CD8-positive, alpha-beta memory T cell (primary cell): ENCODE measurements at regions not wholly inside any gene's neighbourhood (a gene's known extent, or its start where the extent isn't known, plus 50 kb on each side); places are given as distances from the start of the nearest gene placed in this dataset.

Experiments used
- CTCF ChIA-PET: fragments of 350-600 bp; sonication (Branson Sonifier 250); formaldehyde crosslinking; loops from one replicate; lab custom pipeline; 2021; ENCODE audit warnings: antibody characterized with exemption; lab: Charles Lee
- POLR2A ChIA-PET: fragments of 350-600 bp; sonication (Branson Sonifier 250); formaldehyde crosslinking; loops from one replicate; lab custom pipeline; 2021; ENCODE audit warnings: antibody characterized with exemption; lab: Charles Lee
- DNase-seq, 5 donors: peaks; one replicate each; pipeline versions ENCODE4 v3.0.0 to v3.0.0-alpha.2; 2020 to 2022; ENCODE audit warnings: mixed read lengths in 1 of 5
- H3K27ac ChIP-seq: one replicate; pipeline ENCODE4 v1.7.0; 2013; ENCODE audit warnings: low read depth, mild to moderate bottlenecking, low read length, moderate library complexity
- H3K27me3 ChIP-seq: 2 replicates; pipeline ENCODE4 v1.7.0; 2013; ENCODE audit warnings: low read length, mild to moderate bottlenecking; ENCODE audit not compliant: insufficient read depth, poor library complexity, severe bottlenecking
- H3K36me3 ChIP-seq: 2 replicates; pipeline ENCODE4 v1.7.0; 2013; ENCODE audit warnings: mild to moderate bottlenecking, low read length, moderate library complexity; ENCODE audit not compliant: insufficient read depth
- H3K4me1 ChIP-seq: 2 replicates; pipeline ENCODE4 v1.7.0; 2013; ENCODE audit warnings: mild to moderate bottlenecking, low read length, moderate library complexity; ENCODE audit not compliant: insufficient read depth
- H3K4me3 ChIP-seq: 2 replicates; pipeline ENCODE4 v1.7.0; 2013; ENCODE audit warnings: mild to moderate bottlenecking, low read length
- H3K9me3 ChIP-seq: 2 replicates; pipeline ENCODE4 v1.7.0; 2013; ENCODE audit warnings: mild to moderate bottlenecking, low read length
- H3K27ac Mint-ChIP-seq, 8 donors: one replicate each; pipeline ENCODE4 v1.8.0; 2020 to 2021; ENCODE audit warnings: mixed read lengths in 8 of 8, mild to moderate bottlenecking in 6 of 8, inconsistent platforms in 3 of 8, moderate library complexity in 3 of 8
- H3K27me3 Mint-ChIP-seq, 2 donors: one replicate each; pipeline ENCODE4 v1.8.0; 2020 to 2021; ENCODE audit warnings: mixed read lengths in 2 of 2, mild to moderate bottlenecking in 1 of 2, moderate library complexity in 1 of 2
- H3K36me3 Mint-ChIP-seq, 3 donors: one replicate each; pipeline ENCODE4 v1.8.0; 2020 to 2021; ENCODE audit warnings: mixed read lengths in 3 of 3, inconsistent platforms in 1 of 3, mild to moderate bottlenecking in 1 of 3
- H3K4me1 Mint-ChIP-seq, 3 donors: one replicate each; pipeline ENCODE4 v1.8.0; 2020 to 2021; ENCODE audit warnings: mixed read lengths in 3 of 3, inconsistent platforms in 1 of 3, mild to moderate bottlenecking in 1 of 3
- H3K4me3 Mint-ChIP-seq, 7 donors: one replicate each; pipeline ENCODE4 v1.8.0; 2020 to 2021; ENCODE audit warnings: mixed read lengths in 7 of 7, mild to moderate bottlenecking in 6 of 7, moderate library complexity in 4 of 7, inconsistent platforms in 2 of 7
- H3K9me3 Mint-ChIP-seq, 5 donors: one replicate each; pipeline ENCODE4 v1.8.0; 2020 to 2022; ENCODE audit warnings: mixed read lengths in 5 of 5, mild to moderate bottlenecking in 3 of 5, moderate library complexity in 2 of 5, inconsistent platforms in 1 of 5

- Mint-ChIP-seq H3K4me3 (no peak overlapping the region), H3K36me3 (no peaks in the 10 kb centered on the region), H3K27ac (peak overlapping the region in 1 of 8 donors; percentile 57), H3K27me3 (peaks cover 12 to 21% of the 10 kb centered on the region in 2 donors), H3K4me1 (peaks cover 0 to 3% (median 0%) of the 10 kb centered on the region in 3 donors), H3K9me3 (no peaks in the 10 kb centered on the region)
- peak in 1 of 5 donors; percentile 32 for DNase-seq
- peaks cover 24% of the 10 kb centered on the region for H3K27me3 ChIP-seq
- H3K4me1 ChIP-seq, result no peaks in the 10 kb centered on the region
- ChIA-PET CTCF (no interaction called here), POLR2A (no interaction called here)
- H3K4me3 ChIP-seq, result no peak overlapping the region
- H3K9me3 ChIP-seq, result no peaks in the 10 kb centered on the region
- no peaks in the 10 kb centered on the region for H3K36me3 ChIP-seq
- no peak overlapping the region for H3K27ac ChIP-seq
Measured at GRCh38 chr21:43277481-43278351, 108.9 kb downstream of the CRYAA start.

- Histone ChIP-seq H3K9me3 (no peaks in the 10 kb centered on the region), H3K27ac (no peak overlapping the region), H3K4me3 (no peak overlapping the region), H3K36me3 (no peaks in the 10 kb centered on the region), H3K4me1 (no peaks in the 10 kb centered on the region), H3K27me3 (peaks cover 30% of the 10 kb centered on the region)
- Mint-ChIP-seq H3K9me3 (no peaks in the 10 kb centered on the region), H3K36me3 (no peaks in the 10 kb centered on the region), H3K4me1 (peaks cover 0 to 3% (median 0%) of the 10 kb centered on the region in 3 donors), H3K27ac (peak overlapping the region in 1 of 8 donors; percentile 68), H3K27me3 (peaks cover 12 to 25% of the 10 kb centered on the region in 2 donors), H3K4me3 (no peak overlapping the region)
- ChIA-PET CTCF (no interaction called here), POLR2A (no interaction called here)
- peak in 1 of 5 donors; percentile 21 for DNase-seq
Measured at GRCh38 chr21:43276811-43277210, 108.0 kb downstream of the CRYAA start.

GRCh38 chr21:43275421-43276211 lies 106.8 kb downstream of the CRYAA start:
- H3K4me1 ChIP-seq, result no peaks in the 10 kb centered on the region
- Mint-ChIP-seq H3K4me1 (no peaks in the 10 kb centered on the region), H3K27ac (peak overlapping the region in 4 of 8 donors; percentile 47 to 90 (median 66)), H3K4me3 (peak overlapping the region in 1 of 7 donors; percentile 14), H3K27me3 (peaks cover 13 to 36% of the 10 kb centered on the region in 2 donors), H3K9me3 (no peaks in the 10 kb centered on the region), H3K36me3 (no peaks in the 10 kb centered on the region)
- H3K36me3 ChIP-seq, result no peaks in the 10 kb centered on the region
- POLR2A ChIA-PET, result no interaction called here
- no peak overlapping the region for H3K27ac ChIP-seq
- peaks cover 31% of the 10 kb centered on the region for H3K27me3 ChIP-seq
- no peaks in the 10 kb centered on the region for H3K9me3 ChIP-seq
- peak in 2 of 5 donors; percentile 46 to 59 for DNase-seq
- no peak overlapping the region for H3K4me3 ChIP-seq
- CTCF ChIA-PET, result no interaction called here

GRCh38 chr21:43274946-43275310 lies 106.1 kb downstream of the CRYAA start:
- no peaks in the 10 kb centered on the region for H3K4me1 ChIP-seq
- no peak overlapping the region for H3K27ac ChIP-seq
- POLR2A ChIA-PET, result no interaction called here
- H3K4me3 ChIP-seq, result no peak overlapping the region
- no peaks in the 10 kb centered on the region for H3K36me3 Mint-ChIP-seq
- no peak overlapping the region for H3K27ac Mint-ChIP-seq
- no peaks in the 10 kb centered on the region for H3K4me1 Mint-ChIP-seq
- H3K27me3 Mint-ChIP-seq, result peaks cover 16 to 40% of the 10 kb centered on the region in 2 donors
- no peaks in the 10 kb centered on the region for H3K9me3 Mint-ChIP-seq
- H3K9me3 ChIP-seq, result no peaks in the 10 kb centered on the region
- CTCF ChIA-PET, result no interaction called here
- no peaks in the 10 kb centered on the region for H3K36me3 ChIP-seq
- peak in 1 of 5 donors; percentile 36 for DNase-seq
- peaks cover 31% of the 10 kb centered on the region for H3K27me3 ChIP-seq
- no peak overlapping the region for H3K4me3 Mint-ChIP-seq

- peak in 1 of 5 donors; percentile 14 for DNase-seq
- no peaks in the 10 kb centered on the region for H3K36me3 ChIP-seq
- H3K9me3 ChIP-seq, result no peaks in the 10 kb centered on the region
- ChIA-PET POLR2A (no interaction called here), CTCF (no interaction called here)
- H3K36me3 Mint-ChIP-seq, result no peaks in the 10 kb centered on the region
- no peak overlapping the region for H3K4me3 Mint-ChIP-seq
- no peaks in the 10 kb centered on the region for H3K9me3 Mint-ChIP-seq
- H3K27me3 Mint-ChIP-seq, result peaks cover 16 to 40% of the 10 kb centered on the region in 2 donors
- H3K4me1 Mint-ChIP-seq, result peaks cover 0 to 1% (median 0%) of the 10 kb centered on the region in 3 donors
- H3K4me1 ChIP-seq, result no peaks in the 10 kb centered on the region
- peaks cover 31% of the 10 kb centered on the region for H3K27me3 ChIP-seq
- H3K27ac Mint-ChIP-seq, result no peak overlapping the region
- no peak overlapping the region for H3K27ac ChIP-seq
- H3K4me3 ChIP-seq, result no peak overlapping the region
Measured at GRCh38 chr21:43274022-43274945, 105.5 kb downstream of the CRYAA start.

GRCh38 chr21:43273708-43274021 lies 104.9 kb downstream of the CRYAA start:
- H3K4me1 Mint-ChIP-seq, result peaks cover 0 to 1% (median 0%) of the 10 kb centered on the region in 3 donors
- no peak overlapping the region for H3K4me3 Mint-ChIP-seq
- no peak overlapping the region for H3K4me3 ChIP-seq
- peak in 1 of 5 donors; percentile 6 for DNase-seq
- ChIA-PET POLR2A (interaction anchor here (0.5 kb wide), 1 partner anchor 317 kb away, joined by 8 read pairs; no protein-coding TSS in a partner anchor), CTCF (no interaction called here)
- H3K36me3 ChIP-seq, result no peaks in the 10 kb centered on the region
- H3K36me3 Mint-ChIP-seq, result no peaks in the 10 kb centered on the region
- H3K27me3 Mint-ChIP-seq, result peaks cover 16 to 40% of the 10 kb centered on the region in 2 donors
- no peaks in the 10 kb centered on the region for H3K9me3 ChIP-seq
- no peak overlapping the region for H3K27ac ChIP-seq
- peaks cover 31% of the 10 kb centered on the region for H3K27me3 ChIP-seq
- no peaks in the 10 kb centered on the region for H3K9me3 Mint-ChIP-seq
- H3K27ac Mint-ChIP-seq, result no peak overlapping the region
- H3K4me1 ChIP-seq, result no peaks in the 10 kb centered on the region

GRCh38 chr21:43273016-43273707 lies 104.4 kb downstream of the CRYAA start:
- CTCF ChIA-PET, result no interaction called here

More at GRCh38 chr21:43273016-43273707, 104.4 kb downstream of the CRYAA start:
- Histone ChIP-seq H3K27me3 (peaks cover 31% of the 10 kb centered on the region), H3K4me1 (no peaks in the 10 kb centered on the region), H3K27ac (no peak overlapping the region), H3K36me3 (no peaks in the 10 kb centered on the region), H3K9me3 (no peaks in the 10 kb centered on the region), H3K4me3 (no peak overlapping the region)
- POLR2A ChIA-PET, result interaction anchor here (0.5 kb wide), 1 partner anchor 317 kb away, joined by 8 read pairs; no protein-coding TSS in a partner anchor
- no peak overlapping the region for H3K4me3 Mint-ChIP-seq
- H3K27ac Mint-ChIP-seq, result no peak overlapping the region
- DNase-seq, result peak in 1 of 5 donors; percentile 23
- peaks cover 14 to 40% of the 10 kb centered on the region in 2 donors for H3K27me3 Mint-ChIP-seq
- H3K9me3 Mint-ChIP-seq, result no peaks in the 10 kb centered on the region
- peaks cover 0 to 1% (median 0%) of the 10 kb centered on the region in 3 donors for H3K4me1 Mint-ChIP-seq
- H3K36me3 Mint-ChIP-seq, result no peaks in the 10 kb centered on the region
